GM23338 (cell line): ENCODE measurements at regions not wholly inside any gene's neighbourhood (a gene's known extent, or its start where the extent isn't known, plus 50 kb on each side); places are given as distances from the start of the nearest gene placed in this dataset.
"Not testable (repeated sequence)": the region's sequence is repeated elsewhere in the genome, so short reads cannot be mapped to it uniquely, and the experiment has no call there.

ENCODE experiments used
- EZH2 ChIP-seq: fragments of 200-600 bp; sonication (generic); IDR thresholded peaks from one replicate; pipeline ENCODE4 v1.8.0; 2017; ENCODE audit warnings: antibody characterized with exemption, mild to moderate bottlenecking, low read depth; ENCODE audit not compliant: unreplicated experiment
- NANOG ChIP-seq: IDR thresholded peaks from 2 replicates; pipeline ENCODE4 v1.6.1; 2016; ENCODE audit warnings: antibody characterized with exemption, borderline replicate concordance
- POLR2AphosphoS5 ChIP-seq: IDR thresholded peaks from 2 replicates; pipeline ENCODE4 v1.6.1; 2016; ENCODE audit warnings: antibody characterized with exemption, low read depth
- TF ChIP-seq, protein P1 (sequence below), 2 experiments: fragments of 200-600 bp in 1 of 2; sonication (generic) in 1 of 2; conservative IDR thresholded peaks; 2 replicates each; pipeline versions ENCODE4 v1.5.1 to v1.6.1; 2016 to 2017; ENCODE audit warnings: antibody characterized with exemption in 2 of 2, low read depth in 2 of 2, mild to moderate bottlenecking in 2 of 2, moderate library complexity in 1 of 2
- TF ChIP-seq, protein P2 (sequence below): fragments of 250-450 bp; sonication (Bioruptor Pico); IDR thresholded peaks from 2 replicates; pipeline ENCODE4 v1.5.0; 2020; ENCODE audit warnings: mild to moderate bottlenecking, moderate library complexity

DNA sequence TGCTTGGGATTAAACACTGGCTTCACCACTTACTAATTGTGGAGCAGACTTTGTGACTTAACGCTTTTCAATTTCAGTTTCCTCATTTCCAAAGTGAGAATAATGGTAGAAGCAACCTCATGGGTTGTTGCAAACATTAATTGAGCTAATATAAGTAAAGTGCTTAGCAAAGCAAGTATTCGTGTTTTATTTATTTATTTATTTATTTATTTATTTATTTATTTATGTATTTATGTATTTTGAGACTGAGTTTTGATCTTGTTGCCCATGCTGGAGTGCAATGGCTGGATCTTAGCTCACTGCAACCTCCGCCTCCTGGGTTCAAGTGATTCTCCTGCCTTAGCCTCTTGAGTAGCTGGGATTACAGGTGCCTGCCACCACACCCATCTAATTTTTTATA, 171.2 kb upstream of the SLC16A7 start:
- TF ChIP-seq, protein P1, sequence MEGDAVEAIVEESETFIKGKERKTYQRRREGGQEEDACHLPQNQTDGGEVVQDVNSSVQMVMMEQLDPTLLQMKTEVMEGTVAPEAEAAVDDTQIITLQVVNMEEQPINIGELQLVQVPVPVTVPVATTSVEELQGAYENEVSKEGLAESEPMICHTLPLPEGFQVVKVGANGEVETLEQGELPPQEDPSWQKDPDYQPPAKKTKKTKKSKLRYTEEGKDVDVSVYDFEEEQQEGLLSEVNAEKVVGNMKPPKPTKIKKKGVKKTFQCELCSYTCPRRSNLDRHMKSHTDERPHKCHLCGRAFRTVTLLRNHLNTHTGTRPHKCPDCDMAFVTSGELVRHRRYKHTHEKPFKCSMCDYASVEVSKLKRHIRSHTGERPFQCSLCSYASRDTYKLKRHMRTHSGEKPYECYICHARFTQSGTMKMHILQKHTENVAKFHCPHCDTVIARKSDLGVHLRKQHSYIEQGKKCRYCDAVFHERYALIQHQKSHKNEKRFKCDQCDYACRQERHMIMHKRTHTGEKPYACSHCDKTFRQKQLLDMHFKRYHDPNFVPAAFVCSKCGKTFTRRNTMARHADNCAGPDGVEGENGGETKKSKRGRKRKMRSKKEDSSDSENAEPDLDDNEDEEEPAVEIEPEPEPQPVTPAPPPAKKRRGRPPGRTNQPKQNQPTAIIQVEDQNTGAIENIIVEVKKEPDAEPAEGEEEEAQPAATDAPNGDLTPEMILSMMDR (conservative IDR thresholded peaks at IDR 0.05; ENCODE audit: low read depth in 2 of 2) = not testable (repeated sequence)
- TF ChIP-seq, protein P2, sequence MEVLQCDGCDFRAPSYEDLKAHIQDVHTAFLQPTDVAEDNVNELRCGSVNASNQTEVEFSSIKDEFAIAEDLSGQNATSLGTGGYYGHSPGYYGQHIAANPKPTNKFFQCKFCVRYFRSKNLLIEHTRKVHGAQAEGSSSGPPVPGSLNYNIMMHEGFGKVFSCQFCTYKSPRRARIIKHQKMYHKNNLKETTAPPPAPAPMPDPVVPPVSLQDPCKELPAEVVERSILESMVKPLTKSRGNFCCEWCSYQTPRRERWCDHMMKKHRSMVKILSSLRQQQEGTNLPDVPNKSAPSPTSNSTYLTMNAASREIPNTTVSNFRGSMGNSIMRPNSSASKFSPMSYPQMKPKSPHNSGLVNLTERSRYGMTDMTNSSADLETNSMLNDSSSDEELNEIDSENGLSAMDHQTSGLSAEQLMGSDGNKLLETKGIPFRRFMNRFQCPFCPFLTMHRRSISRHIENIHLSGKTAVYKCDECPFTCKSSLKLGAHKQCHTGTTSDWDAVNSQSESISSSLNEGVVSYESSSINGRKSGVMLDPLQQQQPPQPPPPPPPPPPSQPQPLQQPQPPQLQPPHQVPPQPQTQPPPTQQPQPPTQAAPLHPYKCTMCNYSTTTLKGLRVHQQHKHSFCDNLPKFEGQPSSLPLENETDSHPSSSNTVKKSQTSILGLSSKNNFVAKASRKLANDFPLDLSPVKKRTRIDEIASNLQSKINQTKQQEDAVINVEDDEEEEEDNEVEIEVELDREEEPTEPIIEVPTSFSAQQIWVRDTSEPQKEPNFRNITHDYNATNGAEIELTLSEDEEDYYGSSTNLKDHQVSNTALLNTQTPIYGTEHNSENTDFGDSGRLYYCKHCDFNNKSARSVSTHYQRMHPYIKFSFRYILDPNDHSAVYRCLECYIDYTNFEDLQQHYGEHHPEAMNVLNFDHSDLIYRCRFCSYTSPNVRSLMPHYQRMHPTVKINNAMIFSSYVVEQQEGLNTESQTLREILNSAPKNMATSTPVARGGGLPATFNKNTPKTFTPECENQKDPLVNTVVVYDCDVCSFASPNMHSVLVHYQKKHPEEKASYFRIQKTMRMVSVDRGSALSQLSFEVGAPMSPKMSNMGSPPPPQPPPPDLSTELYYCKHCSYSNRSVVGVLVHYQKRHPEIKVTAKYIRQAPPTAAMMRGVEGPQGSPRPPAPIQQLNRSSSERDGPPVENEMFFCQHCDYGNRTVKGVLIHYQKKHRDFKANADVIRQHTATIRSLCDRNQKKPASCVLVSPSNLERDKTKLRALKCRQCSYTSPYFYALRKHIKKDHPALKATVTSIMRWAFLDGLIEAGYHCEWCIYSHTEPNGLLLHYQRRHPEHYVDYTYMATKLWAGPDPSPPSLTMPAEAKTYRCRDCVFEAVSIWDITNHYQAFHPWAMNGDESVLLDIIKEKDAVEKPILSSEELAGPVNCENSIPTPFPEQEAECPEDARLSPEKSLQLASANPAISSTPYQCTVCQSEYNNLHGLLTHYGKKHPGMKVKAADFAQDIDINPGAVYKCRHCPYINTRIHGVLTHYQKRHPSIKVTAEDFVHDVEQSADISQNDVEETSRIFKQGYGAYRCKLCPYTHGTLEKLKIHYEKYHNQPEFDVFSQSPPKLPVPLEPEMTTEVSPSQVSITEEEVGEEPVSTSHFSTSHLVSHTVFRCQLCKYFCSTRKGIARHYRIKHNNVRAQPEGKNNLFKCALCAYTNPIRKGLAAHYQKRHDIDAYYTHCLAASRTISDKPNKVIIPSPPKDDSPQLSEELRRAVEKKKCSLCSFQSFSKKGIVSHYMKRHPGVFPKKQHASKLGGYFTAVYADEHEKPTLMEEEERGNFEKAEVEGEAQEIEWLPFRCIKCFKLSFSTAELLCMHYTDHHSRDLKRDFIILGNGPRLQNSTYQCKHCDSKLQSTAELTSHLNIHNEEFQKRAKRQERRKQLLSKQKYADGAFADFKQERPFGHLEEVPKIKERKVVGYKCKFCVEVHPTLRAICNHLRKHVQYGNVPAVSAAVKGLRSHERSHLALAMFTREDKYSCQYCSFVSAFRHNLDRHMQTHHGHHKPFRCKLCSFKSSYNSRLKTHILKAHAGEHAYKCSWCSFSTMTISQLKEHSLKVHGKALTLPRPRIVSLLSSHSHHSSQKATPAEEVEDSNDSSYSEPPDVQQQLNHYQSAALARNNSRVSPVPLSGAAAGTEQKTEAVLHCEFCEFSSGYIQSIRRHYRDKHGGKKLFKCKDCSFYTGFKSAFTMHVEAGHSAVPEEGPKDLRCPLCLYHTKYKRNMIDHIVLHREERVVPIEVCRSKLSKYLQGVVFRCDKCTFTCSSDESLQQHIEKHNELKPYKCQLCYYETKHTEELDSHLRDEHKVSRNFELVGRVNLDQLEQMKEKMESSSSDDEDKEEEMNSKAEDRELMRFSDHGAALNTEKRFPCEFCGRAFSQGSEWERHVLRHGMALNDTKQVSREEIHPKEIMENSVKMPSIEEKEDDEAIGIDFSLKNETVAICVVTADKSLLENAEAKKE (CRISPR knock-in tag) = not testable (repeated sequence)
- not testable (repeated sequence) for TF ChIP-seq POLR2AphosphoS5, NANOG, EZH2
